Keratinocyte (primary cell): ENCODE measurements at regions not wholly inside any gene's neighbourhood (a gene's known extent, or its start where the extent isn't known, plus 50 kb on each side); places are given as distances from the start of the nearest gene placed in this dataset.

Source experiments
- DNase-seq: peaks from one replicate; pipeline ENCODE4 v3.0.0-alpha.2; 2011; ENCODE audit warnings: low read depth, missing footprints, low spot score
- FAIRE-seq: peaks from 2 replicates; lab custom pipeline; 2011; peaks lifted over from hg19 to GRCh38; lab: Jason Lieb, UNC
- H2AFZ ChIP-seq: 2 replicates; pipeline ENCODE4 v1.6.0; 2012; ENCODE audit warnings: low read length, control low read depth, inconsistent platforms; ENCODE audit not compliant: control insufficient read depth
- H3K27ac ChIP-seq: 2 replicates; pipeline ENCODE4 v1.5.1; 2011; ENCODE audit warnings: low read length; ENCODE audit not compliant: control insufficient read depth, insufficient read depth
- H3K27me3 ChIP-seq: 3 replicates; pipeline ENCODE4 v1.6.0; 2011; ENCODE audit warnings: low read length; ENCODE audit not compliant: control insufficient read depth, insufficient read depth; ENCODE audit errors: extremely low read depth
- H3K36me3 ChIP-seq, 2 experiments: 2 replicates in 1 of 2; 3 replicates in 1 of 2; pipeline ENCODE4 v1.5.1; 2011; ENCODE audit warnings: low read length in 2 of 2, mild to moderate bottlenecking in 1 of 2; ENCODE audit not compliant: control insufficient read depth in 2 of 2, insufficient read depth in 2 of 2; ENCODE audit errors: extremely low read depth in 1 of 2
- H3K4me1 ChIP-seq: 3 replicates; pipeline ENCODE4 v1.5.1; 2011; ENCODE audit warnings: low read length; ENCODE audit not compliant: control insufficient read depth, insufficient read depth; ENCODE audit errors: extremely low read depth
- H3K4me2 ChIP-seq: 3 replicates; pipeline ENCODE4 v1.6.0; 2011; ENCODE audit warnings: low read depth, low read length; ENCODE audit not compliant: control insufficient read depth, insufficient read depth; ENCODE audit errors: extremely low read depth
- H3K4me3 ChIP-seq, 3 experiments: fragments of 200-600 bp in 1 of 3; sonication (generic) in 1 of 3; 2 replicates in 2 of 3; 3 replicates in 1 of 3; pipeline ENCODE4 v1.5.1; 2011 to 2016; ENCODE audit warnings: low read length in 3 of 3, mild to moderate bottlenecking in 3 of 3, control low read depth in 2 of 3, inconsistent platforms in 1 of 3, low read depth in 1 of 3, mixed read lengths in 1 of 3, mixed run types in 1 of 3, moderate library complexity in 1 of 3; ENCODE audit not compliant: control insufficient read depth in 2 of 3, insufficient read depth in 2 of 3; ENCODE audit errors: extremely low read depth in 1 of 3
- H3K79me2 ChIP-seq: 2 replicates; pipeline ENCODE4 v1.6.0; 2012; ENCODE audit warnings: low read length; ENCODE audit not compliant: control insufficient read depth, insufficient read depth
- H3K9ac ChIP-seq: 3 replicates; pipeline ENCODE4 v1.6.0; 2011; ENCODE audit warnings: low read length; ENCODE audit not compliant: control insufficient read depth, insufficient read depth; ENCODE audit errors: extremely low read depth
- H3K9me1 ChIP-seq: 3 replicates; pipeline ENCODE4 v1.6.0; 2011; ENCODE audit warnings: low read length; ENCODE audit not compliant: control insufficient read depth, insufficient read depth; ENCODE audit errors: extremely low read depth
- H3K9me3 ChIP-seq: 2 replicates; pipeline ENCODE4 v1.5.1; 2012; ENCODE audit warnings: low read depth, low read length; ENCODE audit not compliant: control insufficient read depth
- H4K20me1 ChIP-seq: 3 replicates; pipeline ENCODE4 v1.6.0; 2011; ENCODE audit warnings: low read length; ENCODE audit not compliant: control insufficient read depth, insufficient read depth; ENCODE audit errors: extremely low read depth
- EZH2 ChIP-seq: IDR thresholded peaks from one replicate; pipeline ENCODE4 v1.6.1; 2012; ENCODE audit warnings: inconsistent platforms, mild to moderate bottlenecking, low read length, moderate library complexity
- dilution Hi-C: fragments of 300-500 bp; cut with MboI; formaldehyde crosslinking; loops from one replicate; pipeline ENCODE4 v1.7.0; 2020; ENCODE audit warnings: low sequenced_read_pairs; ENCODE audit not compliant: extremely low pct_ligation_motif_present
- TF ChIP-seq, protein P1 (sequence below), 3 experiments: IDR thresholded peaks in 1 of 3; conservative IDR thresholded peaks in 1 of 3; optimal IDR thresholded peaks in 1 of 3; 2 replicates in 2 of 3; 3 replicates in 1 of 3; pipeline versions ENCODE3 to v1.5.1; 2011; ENCODE audit warnings: low read length in 3 of 3, mild to moderate bottlenecking in 3 of 3, moderate library complexity in 2 of 3, control low read depth in 1 of 3, inconsistent platforms in 1 of 3; ENCODE audit not compliant: insufficient read depth in 2 of 3; ENCODE audit errors: extremely low read depth in 1 of 3

DNA sequence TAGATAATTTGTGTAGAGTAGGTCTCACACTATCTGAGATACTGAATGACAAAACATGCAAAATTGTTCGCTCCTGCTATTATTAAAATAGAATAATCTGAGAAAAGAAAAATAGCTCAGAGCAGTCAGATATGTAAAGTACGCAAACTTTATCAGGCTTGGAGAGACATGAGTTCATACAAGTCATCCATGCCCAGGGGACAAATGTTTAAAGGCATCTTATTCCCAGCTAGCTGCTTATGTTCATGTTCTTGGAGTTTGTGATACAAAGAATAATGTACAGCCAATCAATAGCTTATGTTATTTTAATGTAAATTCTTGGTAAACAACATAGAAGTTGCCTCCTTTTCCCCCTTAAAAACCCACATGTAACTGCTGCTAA lies 69.4 kb upstream of the USP25 start:
- no peak overlapping the region for H2AFZ ChIP-seq
- TF ChIP-seq, protein P1, sequence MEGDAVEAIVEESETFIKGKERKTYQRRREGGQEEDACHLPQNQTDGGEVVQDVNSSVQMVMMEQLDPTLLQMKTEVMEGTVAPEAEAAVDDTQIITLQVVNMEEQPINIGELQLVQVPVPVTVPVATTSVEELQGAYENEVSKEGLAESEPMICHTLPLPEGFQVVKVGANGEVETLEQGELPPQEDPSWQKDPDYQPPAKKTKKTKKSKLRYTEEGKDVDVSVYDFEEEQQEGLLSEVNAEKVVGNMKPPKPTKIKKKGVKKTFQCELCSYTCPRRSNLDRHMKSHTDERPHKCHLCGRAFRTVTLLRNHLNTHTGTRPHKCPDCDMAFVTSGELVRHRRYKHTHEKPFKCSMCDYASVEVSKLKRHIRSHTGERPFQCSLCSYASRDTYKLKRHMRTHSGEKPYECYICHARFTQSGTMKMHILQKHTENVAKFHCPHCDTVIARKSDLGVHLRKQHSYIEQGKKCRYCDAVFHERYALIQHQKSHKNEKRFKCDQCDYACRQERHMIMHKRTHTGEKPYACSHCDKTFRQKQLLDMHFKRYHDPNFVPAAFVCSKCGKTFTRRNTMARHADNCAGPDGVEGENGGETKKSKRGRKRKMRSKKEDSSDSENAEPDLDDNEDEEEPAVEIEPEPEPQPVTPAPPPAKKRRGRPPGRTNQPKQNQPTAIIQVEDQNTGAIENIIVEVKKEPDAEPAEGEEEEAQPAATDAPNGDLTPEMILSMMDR (optimal IDR thresholded peaks at IDR 0.05 in 1 of 3, IDR thresholded peaks at IDR 0.05 in 1 of 3, conservative IDR thresholded peaks at IDR 0.05 in 1 of 3; ENCODE audit: extremely low read depth in 1 of 3, insufficient read depth in 2 of 3, low read length in 3 of 3), result no peak
- TF ChIP-seq EZH2, result no peak
- FAIRE-seq (no peak), DNase-seq (no peak)
- H3K9me1 ChIP-seq, result no peaks in the 10 kb centered on the region
- H3K4me1 ChIP-seq, result peaks cover 11% of the 10 kb centered on the region
- dilution Hi-C loops, result no loop called here
- H3K4me3 ChIP-seq, result no peak overlapping the region
- H3K9ac ChIP-seq, result no peak overlapping the region
- no peak overlapping the region for H3K27ac ChIP-seq
- H3K27me3 ChIP-seq, result no peaks in the 10 kb centered on the region
- H3K79me2 ChIP-seq, result no peaks in the 10 kb centered on the region
- H3K36me3 ChIP-seq, result no peaks in the 10 kb centered on the region
- no peaks in the 10 kb centered on the region for H4K20me1 ChIP-seq
- peak overlapping the region; percentile 25 for H3K4me2 ChIP-seq
- H3K9me3 ChIP-seq, result no peaks in the 10 kb centered on the region

DNA sequence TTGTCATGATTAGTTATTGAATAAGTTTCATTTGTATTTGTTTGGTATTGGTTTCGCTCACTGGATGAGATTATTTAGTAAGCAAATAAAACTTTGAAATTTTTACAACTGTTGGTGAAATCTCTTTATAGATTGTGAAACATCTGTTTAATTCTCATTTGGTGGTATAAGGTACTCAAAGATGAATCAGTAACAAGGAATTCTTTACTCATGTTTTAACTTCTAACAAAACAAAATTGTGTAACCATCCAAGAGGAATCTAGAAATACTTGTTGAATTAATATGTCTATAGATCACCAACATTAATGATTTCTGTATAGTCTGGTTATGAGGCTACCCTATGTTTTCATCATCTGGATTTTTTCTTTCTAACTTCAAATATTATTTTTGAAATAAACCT lies 62.8 kb upstream of the USP25 start:
- H3K4me2 ChIP-seq, result no peak overlapping the region
- dilution Hi-C loops, result no loop called here
- no peaks in the 10 kb centered on the region for H3K79me2 ChIP-seq
- H3K4me3 ChIP-seq, result no peak overlapping the region
- TF ChIP-seq EZH2, result no peak
- TF ChIP-seq, protein P1 (optimal IDR thresholded peaks at IDR 0.05 in 1 of 3, IDR thresholded peaks at IDR 0.05 in 1 of 3, conservative IDR thresholded peaks at IDR 0.05 in 1 of 3; ENCODE audit: extremely low read depth in 1 of 3, insufficient read depth in 2 of 3, low read length in 3 of 3), result no peak
- DNase-seq, result peak; percentile 15
- no peak overlapping the region for H3K9ac ChIP-seq
- no peaks in the 10 kb centered on the region for H3K9me3 ChIP-seq
- H3K9me1 ChIP-seq, result no peaks in the 10 kb centered on the region
- no peak overlapping the region for H2AFZ ChIP-seq
- no peak for FAIRE-seq
- peak overlapping the region; percentile 5 for H3K27ac ChIP-seq
- H4K20me1 ChIP-seq, result no peaks in the 10 kb centered on the region
- peaks cover 4% of the 10 kb centered on the region for H3K4me1 ChIP-seq
- H3K27me3 ChIP-seq, result no peaks in the 10 kb centered on the region
- no peaks in the 10 kb centered on the region for H3K36me3 ChIP-seq
